GM23338 (cell line): ENCODE measurements at regions not wholly inside any gene's neighbourhood (a gene's known extent, or its start where the extent isn't known, plus 50 kb on each side); places are given as distances from the start of the nearest gene placed in this dataset.

Source experiments
- ATAC-seq: fragments of 200-7000 bp; cut with Tn5 transposase; 3 replicates; pipeline ENCODE4 v1.9.1; 2020
- DNase-seq: peaks from one replicate; pipeline ENCODE4 v3.0.0-alpha.2; 2015; ENCODE audit warnings: low spot score
- H2AFZ ChIP-seq: fragments of 200-600 bp; sonication (generic); 2 replicates; pipeline ENCODE4 v1.8.0; 2016; ENCODE audit warnings: antibody characterized with exemption, mild to moderate bottlenecking, moderate library complexity
- H3F3A ChIP-seq: fragments of 200-600 bp; sonication (generic); replicated peaks from 2 replicates; pipeline ENCODE4 v1.8.0; 2017; ENCODE audit warnings: antibody characterized with exemption, mixed run types, low read depth
- H3K27ac ChIP-seq: fragments of 200-600 bp; sonication (generic); 2 replicates; pipeline ENCODE4 v1.6.1; 2016; ENCODE audit warnings: low read depth
- H3K27me3 ChIP-seq: fragments of 200-600 bp; sonication (generic); 2 replicates; pipeline ENCODE4 v1.8.0; 2016; ENCODE audit warnings: mild to moderate bottlenecking, mixed run types, moderate library complexity; ENCODE audit not compliant: insufficient read depth
- H3K36me3 ChIP-seq: fragments of 200-600 bp; sonication (generic); 2 replicates; pipeline ENCODE4 v1.8.0; 2016; ENCODE audit warnings: mild to moderate bottlenecking; ENCODE audit not compliant: insufficient read depth
- H3K4me1 ChIP-seq: fragments of 200-600 bp; sonication (generic); 2 replicates; pipeline ENCODE4 v1.8.0; 2016; ENCODE audit warnings: mild to moderate bottlenecking, moderate library complexity; ENCODE audit not compliant: insufficient read depth
- H3K4me2 ChIP-seq: fragments of 200-600 bp; sonication (generic); 2 replicates; pipeline ENCODE4 v1.7.1; 2017; ENCODE audit warnings: mixed run types
- H3K4me3 ChIP-seq: fragments of 200-600 bp; sonication (generic); 2 replicates; pipeline ENCODE4 v1.6.1; 2016; ENCODE audit warnings: mixed run types
- H3K79me2 ChIP-seq: fragments of 200-600 bp; sonication (generic); replicated peaks from 2 replicates; pipeline ENCODE4 v1.8.0; 2017; ENCODE audit warnings: mild to moderate bottlenecking; ENCODE audit not compliant: insufficient read depth
- H3K9me2 ChIP-seq: fragments of 200-600 bp; sonication (generic); 2 replicates; pipeline ENCODE4 v1.8.0; 2017; ENCODE audit not compliant: insufficient read depth
- H4K20me1 ChIP-seq: fragments of 200-600 bp; sonication (generic); replicated peaks from 2 replicates; pipeline ENCODE4 v1.8.0; 2017; ENCODE audit warnings: mild to moderate bottlenecking; ENCODE audit not compliant: insufficient read depth
- H3K27ac Mint-ChIP-seq: 2 replicates; pipeline ENCODE4 v1.8.0; 2020; ENCODE audit warnings: inconsistent platforms, mild to moderate bottlenecking, moderate library complexity, mixed read lengths
- H3K27me3 Mint-ChIP-seq: 3 replicates; pipeline ENCODE4 v1.8.0; 2022; ENCODE audit warnings: low read depth, mild to moderate bottlenecking, moderate library complexity, mixed read lengths, inconsistent platforms; ENCODE audit not compliant: insufficient read depth, poor library complexity
- H3K36me3 Mint-ChIP-seq: 3 replicates; pipeline ENCODE4 v1.8.0; 2021; ENCODE audit warnings: low read depth, mild to moderate bottlenecking, inconsistent platforms, moderate library complexity, mixed read lengths
- H3K4me1 Mint-ChIP-seq: 3 replicates; pipeline ENCODE4 v1.8.0; 2020; ENCODE audit warnings: mild to moderate bottlenecking, inconsistent platforms, mixed read lengths
- H3K4me3 Mint-ChIP-seq: 3 replicates; pipeline ENCODE4 v1.8.0; 2021; ENCODE audit warnings: moderate library complexity, mild to moderate bottlenecking, inconsistent platforms, mixed read lengths
- H3K9me3 Mint-ChIP-seq: 3 replicates; pipeline ENCODE4 v1.8.0; 2020; ENCODE audit warnings: moderate library complexity, mild to moderate bottlenecking, inconsistent platforms, mixed read lengths
- CREB1 ChIP-seq: fragments of 250-450 bp; sonication (Bioruptor Pico); IDR thresholded peaks from 2 replicates; pipeline ENCODE4 v1.5.0; 2020; ENCODE audit warnings: low read depth, mild to moderate bottlenecking, moderate library complexity
- CTCF ChIP-seq, 2 experiments: fragments of 200-600 bp in 1 of 2; sonication (generic) in 1 of 2; conservative IDR thresholded peaks; 2 replicates each; pipeline versions ENCODE4 v1.5.1 to v1.6.1; 2016 to 2017; ENCODE audit warnings: antibody characterized with exemption in 2 of 2, low read depth in 2 of 2, mild to moderate bottlenecking in 2 of 2, moderate library complexity in 1 of 2
- EZH2 ChIP-seq: fragments of 200-600 bp; sonication (generic); IDR thresholded peaks from one replicate; pipeline ENCODE4 v1.8.0; 2017; ENCODE audit warnings: antibody characterized with exemption, mild to moderate bottlenecking, low read depth; ENCODE audit not compliant: unreplicated experiment
- EZH2phosphoT487 ChIP-seq: fragments of 200-600 bp; sonication (generic); IDR thresholded peaks from one replicate; pipeline ENCODE4 v1.8.1; 2018; ENCODE audit warnings: antibody characterized with exemption; ENCODE audit not compliant: unreplicated experiment
- JUNB ChIP-seq: IDR thresholded peaks from one replicate; pipeline ENCODE4 v1.6.1; 2016; ENCODE audit warnings: antibody characterized with exemption; ENCODE audit not compliant: unreplicated experiment
- NANOG ChIP-seq: IDR thresholded peaks from 2 replicates; pipeline ENCODE4 v1.6.1; 2016; ENCODE audit warnings: antibody characterized with exemption, borderline replicate concordance
- POLR2AphosphoS5 ChIP-seq: IDR thresholded peaks from 2 replicates; pipeline ENCODE4 v1.6.1; 2016; ENCODE audit warnings: antibody characterized with exemption, low read depth
- REST ChIP-seq: IDR thresholded peaks from one replicate; pipeline ENCODE4 v1.6.1; 2018; ENCODE audit warnings: antibody characterized with exemption; ENCODE audit not compliant: unreplicated experiment
- STAT1 ChIP-seq: IDR thresholded peaks from one replicate; pipeline ENCODE4 v1.6.1; 2016; ENCODE audit warnings: antibody characterized with exemption; ENCODE audit not compliant: unreplicated experiment
- ZNF114 ChIP-seq: fragments of 250-450 bp; sonication (Bioruptor Pico); IDR thresholded peaks from 2 replicates; pipeline ENCODE4 v1.5.0; 2020; ENCODE audit warnings: mild to moderate bottlenecking, moderate library complexity
- ZNF331 ChIP-seq: fragments of 250-450 bp; sonication (Bioruptor Pico); IDR thresholded peaks from 2 replicates; pipeline ENCODE4 v1.5.0; 2020; ENCODE audit warnings: low read depth, mild to moderate bottlenecking, moderate library complexity
- TF ChIP-seq, protein P1 (sequence below): fragments of 250-450 bp; sonication (Bioruptor Pico); IDR thresholded peaks from 2 replicates; pipeline ENCODE4 v1.5.0; 2020; ENCODE audit warnings: mild to moderate bottlenecking, moderate library complexity
- TF ChIP-seq, protein P2 (sequence below): IDR thresholded peaks from 2 replicates; pipeline ENCODE4 v1.6.1; 2016; ENCODE audit warnings: antibody characterized with exemption

DNA sequence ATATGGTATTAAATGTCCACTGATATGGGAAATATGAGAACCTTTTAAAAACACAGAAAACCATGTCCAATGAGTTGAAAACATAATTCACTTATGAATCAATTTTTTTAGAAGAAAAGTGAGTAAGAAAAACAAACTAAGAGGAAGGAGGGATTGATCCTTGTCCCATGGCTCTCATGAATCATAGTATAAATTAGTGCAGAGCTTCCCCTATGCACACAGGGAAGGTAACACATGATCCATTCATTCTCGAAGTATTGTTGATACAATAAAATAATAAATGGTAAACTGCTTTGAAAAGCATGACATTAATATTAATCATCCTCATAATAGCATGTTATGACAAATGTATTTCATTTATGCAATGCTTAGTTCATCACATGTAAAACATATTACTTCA, 872.0 kb upstream of the CNTNAP5 start:
- Mint-ChIP-seq H3K36me3 (no peaks in the 10 kb centered on the region), H3K27me3 (no peaks in the 10 kb centered on the region), H3K9me3 (no peaks in the 10 kb centered on the region), H3K27ac (no peak overlapping the region), H3K4me1 (no peaks in the 10 kb centered on the region), H3K4me3 (no peak overlapping the region)
- H3K9me2 ChIP-seq = no peaks in the 10 kb centered on the region
- no peaks in the 10 kb centered on the region for H3K79me2 ChIP-seq
- H3K27ac ChIP-seq = no peak overlapping the region
- TF ChIP-seq ZNF331 (CRISPR knock-in tag) (no peak), EZH2phosphoT487 (no peak), STAT1 (no peak), CREB1 (CRISPR knock-in tag) (no peak), NANOG (no peak), EZH2 (no peak), REST (no peak), POLR2AphosphoS5 (no peak), ZNF114 (no peak), CTCF (conservative IDR thresholded peaks at IDR 0.05; ENCODE audit: low read depth in 2 of 2) (no peak), JUNB (no peak)
- TF ChIP-seq, protein P1, sequence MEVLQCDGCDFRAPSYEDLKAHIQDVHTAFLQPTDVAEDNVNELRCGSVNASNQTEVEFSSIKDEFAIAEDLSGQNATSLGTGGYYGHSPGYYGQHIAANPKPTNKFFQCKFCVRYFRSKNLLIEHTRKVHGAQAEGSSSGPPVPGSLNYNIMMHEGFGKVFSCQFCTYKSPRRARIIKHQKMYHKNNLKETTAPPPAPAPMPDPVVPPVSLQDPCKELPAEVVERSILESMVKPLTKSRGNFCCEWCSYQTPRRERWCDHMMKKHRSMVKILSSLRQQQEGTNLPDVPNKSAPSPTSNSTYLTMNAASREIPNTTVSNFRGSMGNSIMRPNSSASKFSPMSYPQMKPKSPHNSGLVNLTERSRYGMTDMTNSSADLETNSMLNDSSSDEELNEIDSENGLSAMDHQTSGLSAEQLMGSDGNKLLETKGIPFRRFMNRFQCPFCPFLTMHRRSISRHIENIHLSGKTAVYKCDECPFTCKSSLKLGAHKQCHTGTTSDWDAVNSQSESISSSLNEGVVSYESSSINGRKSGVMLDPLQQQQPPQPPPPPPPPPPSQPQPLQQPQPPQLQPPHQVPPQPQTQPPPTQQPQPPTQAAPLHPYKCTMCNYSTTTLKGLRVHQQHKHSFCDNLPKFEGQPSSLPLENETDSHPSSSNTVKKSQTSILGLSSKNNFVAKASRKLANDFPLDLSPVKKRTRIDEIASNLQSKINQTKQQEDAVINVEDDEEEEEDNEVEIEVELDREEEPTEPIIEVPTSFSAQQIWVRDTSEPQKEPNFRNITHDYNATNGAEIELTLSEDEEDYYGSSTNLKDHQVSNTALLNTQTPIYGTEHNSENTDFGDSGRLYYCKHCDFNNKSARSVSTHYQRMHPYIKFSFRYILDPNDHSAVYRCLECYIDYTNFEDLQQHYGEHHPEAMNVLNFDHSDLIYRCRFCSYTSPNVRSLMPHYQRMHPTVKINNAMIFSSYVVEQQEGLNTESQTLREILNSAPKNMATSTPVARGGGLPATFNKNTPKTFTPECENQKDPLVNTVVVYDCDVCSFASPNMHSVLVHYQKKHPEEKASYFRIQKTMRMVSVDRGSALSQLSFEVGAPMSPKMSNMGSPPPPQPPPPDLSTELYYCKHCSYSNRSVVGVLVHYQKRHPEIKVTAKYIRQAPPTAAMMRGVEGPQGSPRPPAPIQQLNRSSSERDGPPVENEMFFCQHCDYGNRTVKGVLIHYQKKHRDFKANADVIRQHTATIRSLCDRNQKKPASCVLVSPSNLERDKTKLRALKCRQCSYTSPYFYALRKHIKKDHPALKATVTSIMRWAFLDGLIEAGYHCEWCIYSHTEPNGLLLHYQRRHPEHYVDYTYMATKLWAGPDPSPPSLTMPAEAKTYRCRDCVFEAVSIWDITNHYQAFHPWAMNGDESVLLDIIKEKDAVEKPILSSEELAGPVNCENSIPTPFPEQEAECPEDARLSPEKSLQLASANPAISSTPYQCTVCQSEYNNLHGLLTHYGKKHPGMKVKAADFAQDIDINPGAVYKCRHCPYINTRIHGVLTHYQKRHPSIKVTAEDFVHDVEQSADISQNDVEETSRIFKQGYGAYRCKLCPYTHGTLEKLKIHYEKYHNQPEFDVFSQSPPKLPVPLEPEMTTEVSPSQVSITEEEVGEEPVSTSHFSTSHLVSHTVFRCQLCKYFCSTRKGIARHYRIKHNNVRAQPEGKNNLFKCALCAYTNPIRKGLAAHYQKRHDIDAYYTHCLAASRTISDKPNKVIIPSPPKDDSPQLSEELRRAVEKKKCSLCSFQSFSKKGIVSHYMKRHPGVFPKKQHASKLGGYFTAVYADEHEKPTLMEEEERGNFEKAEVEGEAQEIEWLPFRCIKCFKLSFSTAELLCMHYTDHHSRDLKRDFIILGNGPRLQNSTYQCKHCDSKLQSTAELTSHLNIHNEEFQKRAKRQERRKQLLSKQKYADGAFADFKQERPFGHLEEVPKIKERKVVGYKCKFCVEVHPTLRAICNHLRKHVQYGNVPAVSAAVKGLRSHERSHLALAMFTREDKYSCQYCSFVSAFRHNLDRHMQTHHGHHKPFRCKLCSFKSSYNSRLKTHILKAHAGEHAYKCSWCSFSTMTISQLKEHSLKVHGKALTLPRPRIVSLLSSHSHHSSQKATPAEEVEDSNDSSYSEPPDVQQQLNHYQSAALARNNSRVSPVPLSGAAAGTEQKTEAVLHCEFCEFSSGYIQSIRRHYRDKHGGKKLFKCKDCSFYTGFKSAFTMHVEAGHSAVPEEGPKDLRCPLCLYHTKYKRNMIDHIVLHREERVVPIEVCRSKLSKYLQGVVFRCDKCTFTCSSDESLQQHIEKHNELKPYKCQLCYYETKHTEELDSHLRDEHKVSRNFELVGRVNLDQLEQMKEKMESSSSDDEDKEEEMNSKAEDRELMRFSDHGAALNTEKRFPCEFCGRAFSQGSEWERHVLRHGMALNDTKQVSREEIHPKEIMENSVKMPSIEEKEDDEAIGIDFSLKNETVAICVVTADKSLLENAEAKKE = no peak
- TF ChIP-seq, protein P2, sequence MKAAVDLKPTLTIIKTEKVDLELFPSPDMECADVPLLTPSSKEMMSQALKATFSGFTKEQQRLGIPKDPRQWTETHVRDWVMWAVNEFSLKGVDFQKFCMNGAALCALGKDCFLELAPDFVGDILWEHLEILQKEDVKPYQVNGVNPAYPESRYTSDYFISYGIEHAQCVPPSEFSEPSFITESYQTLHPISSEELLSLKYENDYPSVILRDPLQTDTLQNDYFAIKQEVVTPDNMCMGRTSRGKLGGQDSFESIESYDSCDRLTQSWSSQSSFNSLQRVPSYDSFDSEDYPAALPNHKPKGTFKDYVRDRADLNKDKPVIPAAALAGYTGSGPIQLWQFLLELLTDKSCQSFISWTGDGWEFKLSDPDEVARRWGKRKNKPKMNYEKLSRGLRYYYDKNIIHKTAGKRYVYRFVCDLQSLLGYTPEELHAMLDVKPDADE = no peak
- H2AFZ ChIP-seq = no peak overlapping the region
- no peaks in the 10 kb centered on the region for H3K27me3 ChIP-seq
- H3F3A ChIP-seq = no peaks in the 10 kb centered on the region
- no peaks in the 10 kb centered on the region for H3K36me3 ChIP-seq
- H3K4me3 ChIP-seq = no peak overlapping the region
- H3K4me2 ChIP-seq = no peak overlapping the region
- no peaks in the 10 kb centered on the region for H3K4me1 ChIP-seq
- DNase-seq (no peak), ATAC-seq (no peak)
- H4K20me1 ChIP-seq = no peaks in the 10 kb centered on the region
